GM18502 (cell line): ENCODE measurements at regions not wholly inside any gene's neighbourhood (a gene's known extent, or its start where the extent isn't known, plus 50 kb on each side); places are given as distances from the start of the nearest gene placed in this dataset.
"Not testable (repeated sequence)": the region's sequence is repeated elsewhere in the genome, so short reads cannot be mapped to it uniquely, and the experiment has no call there.

Experiments used
- ATAC-seq: cut with Tn5 transposase; IDR thresholded peaks from one replicate; pipeline ENCODE4 v1.9.1; 2021; ENCODE audit warnings: mild to moderate bottlenecking; ENCODE audit not compliant: unreplicated experiment, poor library complexity

DNA sequence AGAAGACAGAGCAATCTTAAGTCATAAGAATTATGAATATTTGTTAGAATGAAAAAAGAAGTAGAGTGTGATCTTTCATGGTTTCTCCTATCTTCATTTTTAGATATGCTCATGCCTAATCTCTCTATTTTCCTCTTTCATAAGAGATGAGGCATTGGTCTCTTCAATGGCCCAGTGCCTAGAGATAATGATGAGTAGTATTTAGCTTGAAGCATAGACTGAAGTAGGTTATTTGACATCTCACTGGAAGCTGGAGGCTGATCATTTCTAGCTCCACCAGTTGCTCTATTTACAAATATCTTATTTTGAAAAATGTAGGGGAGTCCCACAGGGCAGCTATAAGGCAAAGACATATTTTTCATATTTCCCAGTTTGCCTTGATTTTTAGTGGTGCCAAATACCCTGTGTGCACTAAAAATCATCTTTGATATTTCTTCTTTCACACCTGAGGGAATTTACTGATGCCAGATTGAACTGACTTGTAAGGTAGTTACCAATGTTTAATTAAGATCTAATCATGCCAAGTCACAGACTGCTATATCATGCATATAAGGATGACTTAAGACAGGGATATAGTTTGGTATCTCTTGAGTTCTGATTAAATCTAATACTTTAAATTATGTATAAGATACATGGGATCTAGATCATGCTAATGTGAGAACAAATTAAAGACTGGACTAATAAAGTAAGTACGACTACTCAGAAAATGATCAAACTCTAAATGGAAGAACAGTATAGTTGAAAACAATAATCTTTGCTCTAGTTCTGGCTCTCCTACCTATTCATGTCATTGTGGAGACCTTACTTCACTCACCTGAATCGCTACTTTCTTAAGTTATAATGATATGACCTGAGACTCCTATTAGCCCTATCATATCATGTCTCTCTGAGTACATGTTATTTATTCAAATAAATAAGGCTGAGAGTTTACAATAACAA, 108.2 kb upstream of the IFNE start:
- ATAC-seq, result no peak

DNA sequence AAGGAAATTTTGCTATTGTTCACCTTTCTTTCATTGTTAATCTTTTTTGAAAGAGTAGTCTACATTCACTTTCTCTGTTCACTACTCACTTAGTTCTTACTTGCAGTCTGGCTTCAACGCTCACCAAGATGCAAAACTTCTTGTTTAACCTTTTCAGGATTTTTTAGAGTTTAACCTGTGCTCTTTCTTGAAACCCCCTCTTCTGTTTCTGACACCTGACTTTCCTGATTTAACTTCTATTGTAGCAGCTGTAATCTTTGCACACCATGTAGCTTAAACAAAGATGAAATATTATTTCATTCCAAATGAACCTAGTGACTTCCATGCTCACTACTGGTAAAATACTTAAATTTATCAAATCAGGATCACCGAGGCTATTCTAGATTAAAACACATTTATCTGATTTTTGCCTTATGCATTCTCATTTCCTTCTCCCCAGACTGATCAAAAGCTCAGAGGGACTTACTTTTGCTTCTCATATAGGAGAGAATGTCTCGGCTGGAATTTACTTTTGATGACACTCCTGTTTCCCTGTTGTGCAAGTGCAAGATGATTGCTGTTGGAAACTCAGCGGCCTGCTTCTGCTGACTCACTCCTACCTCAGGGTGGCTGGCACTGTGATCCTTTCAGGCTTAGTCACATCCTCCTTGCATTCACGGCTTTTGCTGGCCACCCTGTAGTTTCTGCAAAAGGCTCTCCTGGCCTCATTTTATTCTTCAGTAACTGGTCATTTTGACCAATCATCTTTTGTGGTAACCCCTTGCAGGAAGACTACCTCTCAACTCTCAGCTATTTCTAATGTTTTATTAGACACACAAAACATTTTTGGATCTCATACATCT, 109.3 kb upstream of the IFNE start:
- ATAC-seq, result peak; percentile 72

DNA sequence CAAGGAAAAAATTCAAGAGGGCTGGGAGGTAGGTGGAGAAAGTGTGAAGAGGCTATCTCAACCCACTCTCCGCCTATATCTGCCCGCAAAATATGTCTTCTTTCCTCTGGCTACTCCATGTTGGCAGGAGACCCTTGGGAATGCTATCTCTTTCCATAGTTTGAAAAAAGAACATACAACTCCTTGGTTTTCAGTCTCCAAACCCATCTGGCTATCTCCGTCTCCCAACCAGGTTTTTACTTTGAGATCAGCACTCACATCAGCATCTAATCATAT, 109.9 kb upstream of the IFNE start:
- no peak for ATAC-seq

DNA sequence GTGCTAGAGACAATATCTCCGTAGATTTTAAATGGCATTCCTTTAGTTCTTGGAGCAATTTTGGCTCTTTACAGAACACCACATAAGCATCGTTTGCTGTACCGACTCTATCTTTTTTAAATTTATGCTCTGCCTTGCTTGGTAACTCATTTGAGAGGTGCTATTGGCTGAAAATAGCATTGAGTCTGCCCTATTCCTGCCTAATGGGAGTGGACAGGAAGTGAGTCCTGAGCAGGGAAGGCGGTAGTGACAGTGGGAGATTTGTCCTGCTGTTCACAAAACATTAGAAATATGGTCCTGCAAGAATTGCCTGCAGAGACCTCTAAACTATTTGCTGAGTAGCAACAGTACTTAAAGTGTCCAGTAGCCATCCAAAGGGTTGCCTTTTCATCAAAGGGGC, 115.2 kb upstream of the IFNE start:
- no peak for ATAC-seq

DNA sequence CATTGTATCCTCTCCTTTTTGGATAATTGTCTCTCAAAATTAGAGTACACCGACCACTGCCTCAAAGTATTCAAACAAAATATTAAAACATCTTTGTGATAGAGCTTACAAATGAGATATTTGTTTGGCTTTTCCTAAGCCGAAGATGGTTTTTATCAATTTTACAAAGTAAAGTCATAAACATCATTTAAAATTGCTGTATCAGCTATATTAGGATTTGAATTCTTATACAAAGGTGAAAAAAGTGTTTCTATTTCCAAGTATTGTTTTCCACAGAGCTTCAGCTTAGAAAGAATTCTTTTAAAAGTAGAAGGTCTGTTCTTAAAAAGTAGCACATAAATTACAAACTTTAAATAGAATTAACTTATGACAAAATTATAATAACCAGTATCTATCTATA, 116.6 kb upstream of the IFNE start:
- ATAC-seq, result no peak

DNA sequence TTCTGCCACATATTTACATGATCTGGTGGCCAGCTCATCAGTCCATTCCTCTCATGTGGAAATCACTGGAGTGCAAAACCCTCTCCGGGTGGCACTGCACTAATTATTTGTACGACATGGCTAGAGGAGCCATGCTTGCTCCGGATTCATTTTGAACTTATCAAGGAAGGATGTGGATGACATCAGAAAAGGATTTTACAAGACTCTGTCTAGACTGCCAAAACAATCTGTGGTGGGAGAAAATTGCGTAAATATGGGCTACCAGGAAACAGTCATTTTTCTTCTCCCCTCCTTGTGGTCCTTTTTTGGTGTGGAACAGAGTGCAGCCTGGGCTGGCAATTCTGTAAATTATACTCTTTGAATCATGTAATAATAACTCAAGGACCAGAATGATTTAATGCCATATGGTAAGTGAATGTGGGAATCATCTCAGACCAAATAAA, 123.4 kb upstream of the IFNE start:
- no peak for ATAC-seq

DNA sequence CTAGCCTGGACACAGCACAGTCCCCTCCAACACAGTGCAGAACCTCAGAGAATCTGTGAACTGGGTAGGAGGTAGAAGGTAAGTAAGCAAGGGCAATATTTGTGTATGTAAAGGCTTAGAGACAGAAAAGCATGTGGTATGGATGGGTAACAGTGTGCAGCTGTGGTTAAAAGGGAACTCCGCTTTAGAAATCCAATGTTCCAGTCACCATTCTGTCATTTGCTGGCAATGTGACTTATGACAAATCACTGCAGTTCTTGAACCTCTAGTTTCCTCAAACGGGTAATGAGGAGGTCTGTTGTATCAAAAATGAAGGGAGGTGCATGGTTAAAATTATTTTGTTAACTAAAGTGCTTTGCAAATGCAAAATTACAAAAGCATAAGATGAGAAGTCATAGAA, 125.5 kb upstream of the IFNE start:
- ATAC-seq, result no peak

DNA sequence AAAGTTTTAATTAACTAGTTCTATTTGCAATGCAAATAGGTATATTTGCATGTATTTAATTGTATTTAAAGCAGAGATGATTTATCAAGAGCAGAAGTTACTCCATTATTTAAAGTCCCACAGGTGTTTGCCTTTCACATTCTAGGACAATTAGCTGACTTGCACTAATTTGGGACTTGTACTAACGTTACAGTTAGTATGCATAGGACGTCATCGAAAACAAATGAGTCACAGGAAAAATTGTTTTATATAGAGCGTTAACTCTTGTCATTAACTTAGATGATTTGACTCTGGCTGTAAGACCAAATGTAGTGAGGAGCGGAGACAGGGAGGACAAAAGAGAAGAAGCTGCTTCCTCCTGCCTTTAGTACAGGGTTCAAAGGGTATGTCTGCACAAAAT, 126.1 kb upstream of the IFNE start:
- no peak for ATAC-seq

DNA sequence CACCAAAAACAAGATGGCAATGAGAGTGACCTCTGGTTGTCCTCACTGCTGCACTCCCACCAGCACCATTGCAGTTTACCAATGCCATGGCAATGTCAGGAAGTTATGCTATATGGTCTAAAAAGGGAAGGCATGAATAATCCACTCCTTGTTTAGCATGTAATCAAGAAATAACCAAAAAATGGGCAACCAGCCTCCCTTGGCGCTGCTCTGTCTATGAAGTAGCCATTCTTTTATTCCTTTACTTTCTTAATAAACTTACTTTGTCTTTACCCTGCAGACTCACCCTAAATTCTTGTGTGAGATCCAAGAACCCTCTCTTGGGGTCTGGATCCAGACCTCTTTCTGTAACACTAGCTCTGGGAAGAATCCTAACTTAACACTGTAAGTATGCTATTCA, 127.4 kb upstream of the IFNE start:
- no peak for ATAC-seq

DNA sequence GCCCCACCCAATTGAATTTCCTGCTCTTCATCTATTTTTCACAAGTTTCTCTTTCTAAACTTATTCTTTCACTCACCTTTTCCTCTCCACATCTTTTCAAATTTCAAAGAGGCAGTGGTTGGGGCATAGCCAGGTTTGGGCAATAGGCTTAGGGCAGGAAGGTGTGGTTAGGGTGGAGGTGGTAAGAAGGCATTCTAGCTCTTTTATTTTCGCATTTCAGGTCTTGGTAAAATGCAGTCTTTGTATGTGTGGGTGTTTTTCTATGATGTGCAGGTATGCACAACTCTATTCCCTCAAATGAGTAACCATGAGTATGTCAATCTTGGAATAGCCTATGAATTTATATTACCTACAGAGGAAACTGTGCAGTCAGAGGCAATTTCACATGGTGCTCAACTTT, 129.8 kb upstream of the IFNE start:
- no peak for ATAC-seq

DNA sequence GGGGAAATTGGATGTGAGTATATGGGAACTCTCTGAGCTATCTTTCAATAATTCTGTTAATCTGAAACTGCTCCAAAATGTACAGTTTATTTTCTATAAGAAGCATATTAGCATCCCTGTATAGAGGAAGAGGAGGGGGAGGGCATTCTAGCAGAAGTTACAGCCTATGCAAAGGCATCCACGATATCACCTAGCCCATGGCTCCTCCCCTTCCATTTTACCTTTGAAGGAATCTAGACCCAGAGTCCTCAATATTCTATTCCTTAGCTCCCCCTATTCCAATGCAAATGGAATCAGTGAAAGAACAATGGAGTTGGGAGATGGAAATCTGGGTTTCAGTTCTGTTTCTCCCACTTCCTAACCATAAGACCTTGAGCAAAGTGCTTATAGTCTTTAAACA, 132.9 kb upstream of the IFNE start:
- ATAC-seq, result no peak

DNA sequence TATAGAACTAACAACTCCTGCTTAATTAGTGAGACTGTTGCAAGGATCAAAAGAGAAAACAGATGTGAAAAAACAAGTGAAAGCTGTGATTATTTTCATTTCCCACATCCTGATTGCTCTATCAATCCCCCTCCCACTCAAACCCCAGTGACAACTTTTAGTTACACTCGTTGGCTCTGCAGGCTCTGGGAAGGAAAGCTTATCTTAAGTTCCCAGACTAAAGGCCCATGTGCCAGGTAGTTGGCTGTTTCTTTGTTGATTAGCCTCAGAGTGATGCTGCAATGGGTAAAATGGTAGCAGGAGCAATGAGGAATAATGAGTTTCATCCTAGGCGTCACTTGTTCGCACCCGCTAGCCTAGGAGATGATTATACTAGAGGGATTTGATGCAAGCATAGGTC, 133.3 kb upstream of the IFNE start:
- ATAC-seq, result no peak

DNA sequence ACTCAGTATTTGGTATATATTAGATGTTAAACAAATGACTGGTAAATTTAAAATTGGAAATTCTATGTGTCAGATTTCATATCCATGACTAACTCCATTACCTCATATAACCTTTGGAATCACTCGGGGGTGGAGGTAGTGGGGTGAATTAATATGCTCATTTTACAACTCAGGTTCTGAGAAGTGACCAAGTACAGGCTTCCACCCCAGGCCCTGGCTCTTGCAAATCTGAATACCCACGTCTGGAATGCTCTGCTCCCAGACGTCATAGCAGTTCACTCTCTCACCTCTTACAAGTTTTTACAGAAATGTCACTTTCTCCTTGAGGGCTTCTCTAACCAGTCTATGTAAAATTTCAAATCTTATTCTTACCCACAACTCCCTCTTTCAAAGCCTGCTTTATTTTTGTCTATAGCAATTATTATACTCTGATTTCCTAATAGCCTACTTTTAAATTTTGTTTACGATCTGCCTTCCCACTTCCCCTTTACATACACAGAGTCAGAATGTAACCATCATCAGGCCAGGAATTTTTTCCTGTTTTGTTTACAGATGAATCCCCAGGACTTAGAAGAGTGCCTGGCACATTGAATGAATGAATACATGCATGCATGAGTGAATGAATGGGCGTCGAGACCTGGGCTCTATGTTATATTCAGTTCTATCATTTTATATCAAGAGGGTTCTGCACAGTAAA, 134.1 kb upstream of the IFNE start:
- no peak for ATAC-seq

DNA sequence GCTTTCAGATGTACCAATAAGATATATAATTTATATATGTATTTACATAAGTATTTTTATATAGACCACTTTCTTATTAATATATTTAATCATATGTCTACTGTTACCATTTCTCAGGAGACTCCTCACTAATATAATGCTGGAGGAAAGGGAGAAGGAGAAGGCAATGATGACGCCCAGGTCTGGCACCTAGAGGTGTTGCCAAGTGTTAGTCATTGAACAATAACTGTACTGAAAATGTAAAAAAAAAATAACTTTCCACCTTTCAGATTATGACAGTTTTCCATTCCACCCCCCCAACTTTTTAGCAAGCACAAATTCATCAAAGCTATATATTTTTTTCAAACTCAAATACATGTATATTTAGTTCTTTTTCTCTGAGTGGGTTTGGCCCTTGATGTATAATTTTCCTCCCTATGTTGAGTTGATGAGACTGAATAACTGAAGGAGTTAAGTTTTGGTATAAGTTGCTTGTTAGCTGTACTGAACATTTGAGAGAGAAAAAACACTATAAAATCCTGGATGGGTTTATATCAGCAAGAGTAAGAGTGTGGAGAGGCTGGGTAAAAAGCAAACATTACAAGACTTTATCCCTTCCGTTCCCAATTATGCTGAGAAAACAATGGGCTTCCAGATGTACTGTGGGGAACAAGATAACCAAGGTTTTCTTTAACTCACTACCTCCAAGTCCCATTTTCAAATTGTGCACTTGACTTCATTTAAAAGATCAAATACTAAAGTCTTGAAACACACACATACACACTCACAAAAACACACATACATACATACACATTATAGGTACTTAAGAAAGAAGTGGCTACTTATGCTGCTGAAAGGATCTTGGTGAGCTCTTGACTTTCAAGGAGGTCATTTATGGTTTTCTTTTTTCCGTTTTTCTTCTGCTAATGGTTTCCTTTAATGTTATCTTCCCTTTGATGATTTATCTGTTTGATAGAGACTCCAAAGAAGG, 142.8 kb upstream of the IFNE start:
- no peak for ATAC-seq

DNA sequence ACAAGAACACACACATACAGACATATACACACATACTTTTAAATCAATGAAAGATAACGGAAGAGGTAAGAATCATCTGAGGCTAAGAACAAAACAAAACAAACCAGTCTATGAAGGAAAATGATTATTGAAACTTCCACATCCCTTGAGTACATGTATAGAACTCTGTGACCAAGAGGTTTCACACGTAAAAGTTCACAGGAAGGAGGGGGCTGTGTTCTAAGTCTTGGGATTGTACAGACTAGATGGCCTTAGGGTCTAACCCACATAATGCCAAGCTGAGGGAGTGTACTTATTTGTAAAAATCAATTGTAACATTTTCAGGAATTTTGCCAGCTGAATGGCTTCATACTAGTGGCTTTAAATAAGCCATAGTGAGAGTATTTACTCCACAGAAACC, 144.4 kb upstream of the IFNE start:
- ATAC-seq, result no peak

DNA sequence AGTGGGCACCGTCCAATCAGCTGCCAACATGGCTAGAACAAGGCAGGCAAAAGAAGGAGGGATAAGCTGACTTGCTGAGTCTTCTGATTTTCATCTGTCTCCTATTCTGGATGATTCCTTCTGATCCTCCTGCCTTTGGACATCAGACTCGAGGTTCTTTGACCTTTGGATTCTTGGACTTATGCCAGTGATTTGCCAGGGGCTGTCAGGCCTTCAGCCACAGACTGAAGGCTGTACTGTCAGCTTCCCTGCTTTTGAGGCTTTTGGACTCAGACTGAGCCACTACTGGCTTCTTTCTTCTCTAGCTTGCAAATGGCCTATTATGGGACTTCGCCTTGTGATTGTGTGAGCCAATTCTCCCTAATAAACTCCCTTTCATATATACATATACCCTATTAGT, 146.8 kb upstream of the IFNE start:
- not testable (repeated sequence) for ATAC-seq

DNA sequence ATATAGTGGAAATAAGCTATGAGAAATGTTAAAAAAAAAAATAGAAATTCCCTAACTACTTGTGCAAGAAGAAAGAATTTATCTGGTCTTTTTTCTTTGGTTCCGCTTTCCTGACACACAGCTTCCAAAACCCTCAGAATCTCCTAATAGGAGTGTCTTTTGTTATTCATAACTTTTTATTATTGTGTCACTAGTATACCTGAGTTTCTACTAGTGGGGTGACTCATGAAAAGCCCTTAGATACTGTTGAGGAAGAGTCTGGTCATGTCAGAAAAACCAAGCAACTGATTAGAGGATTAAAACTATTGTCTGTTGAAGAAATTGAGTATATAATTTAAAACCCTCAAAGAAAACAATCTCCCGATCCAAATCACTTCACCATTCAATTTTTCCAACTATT, 152.8 kb upstream of the IFNE start:
- ATAC-seq, result no peak

DNA sequence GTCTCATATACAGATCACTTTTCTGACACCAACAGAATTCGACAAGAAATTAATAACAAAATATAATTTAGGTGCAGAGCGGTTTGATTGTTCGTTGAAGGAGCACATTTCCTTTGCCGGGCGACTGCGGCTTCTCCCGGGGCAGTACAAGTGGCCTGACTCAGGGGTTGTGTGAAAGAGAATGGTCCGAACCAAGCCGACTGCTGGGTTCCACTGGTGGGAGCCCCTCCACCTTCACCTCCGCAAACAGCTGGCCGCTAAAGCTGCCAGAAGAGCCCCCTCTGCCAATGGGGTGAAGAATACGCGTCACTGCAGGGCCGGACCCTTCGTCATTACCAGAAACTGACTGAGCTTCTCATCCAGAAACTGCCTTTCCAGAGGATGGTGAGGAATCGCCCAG, 156.0 kb upstream of the IFNE start:
- ATAC-seq, result no peak

DNA sequence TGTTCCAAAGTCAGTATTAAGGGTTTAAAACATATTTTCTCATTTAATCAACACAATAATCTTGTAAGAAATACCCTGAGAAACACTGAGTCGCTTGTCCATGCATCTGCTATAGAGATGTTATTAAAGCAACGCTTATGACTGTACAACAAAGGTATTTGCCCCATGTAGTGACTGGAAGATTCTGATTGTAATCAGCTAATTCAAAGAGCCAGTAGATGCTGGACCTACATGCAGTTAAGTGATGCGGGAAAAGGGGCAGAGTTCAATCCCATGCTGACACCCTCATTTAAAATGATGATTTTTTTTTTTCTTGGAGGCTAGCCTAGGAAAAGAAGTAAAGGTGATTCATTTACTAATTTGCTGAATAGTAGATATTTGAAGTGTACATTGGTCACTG, 149.3 kb upstream of the MTAP start:
- ATAC-seq, result no peak

DNA sequence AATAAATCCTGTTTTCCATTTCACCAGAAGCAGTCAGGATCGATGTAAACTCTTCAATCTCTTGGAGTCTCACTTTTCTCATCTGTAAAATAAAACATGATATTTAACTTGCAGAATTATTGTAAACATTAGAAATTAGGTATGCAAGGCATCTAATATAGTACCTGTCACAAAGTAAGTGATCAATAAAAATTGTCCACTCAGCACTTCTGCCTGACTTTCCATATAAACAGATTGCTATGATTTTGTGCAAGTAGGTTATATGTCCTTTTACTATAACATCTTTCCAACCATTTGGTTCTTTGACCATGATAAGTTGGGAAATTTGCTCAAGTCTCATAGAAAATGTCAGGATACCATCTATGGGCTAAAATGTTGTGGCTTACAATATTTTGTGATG, 148.8 kb upstream of the MTAP start:
- ATAC-seq, result no peak
